ENCODE measurements at regions not wholly inside any gene's neighbourhood (a gene's known extent, or its start where the extent isn't known, plus 50 kb on each side); places are given as distances from the start of the nearest gene placed in this dataset.

DNA sequence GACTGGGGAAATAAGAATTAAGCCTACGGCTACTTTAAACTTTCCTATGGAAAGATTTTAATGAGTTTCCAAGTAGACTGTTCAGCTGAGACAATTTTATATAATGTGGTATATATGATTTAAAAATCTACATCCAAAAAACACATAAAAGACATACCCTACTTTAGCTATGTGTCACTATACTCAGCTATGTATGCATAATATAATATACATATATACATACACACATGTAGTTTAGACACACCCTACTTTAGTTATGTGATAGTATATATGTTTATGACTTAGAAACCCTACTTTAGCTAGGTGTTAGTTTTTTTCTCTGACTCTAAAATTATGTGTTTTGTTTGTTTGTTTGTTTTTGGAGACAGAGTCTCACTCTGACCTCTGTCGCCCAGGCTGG is 100.5 kb upstream of the DAB2 start:
- no peak for DNase-seq

DNA sequence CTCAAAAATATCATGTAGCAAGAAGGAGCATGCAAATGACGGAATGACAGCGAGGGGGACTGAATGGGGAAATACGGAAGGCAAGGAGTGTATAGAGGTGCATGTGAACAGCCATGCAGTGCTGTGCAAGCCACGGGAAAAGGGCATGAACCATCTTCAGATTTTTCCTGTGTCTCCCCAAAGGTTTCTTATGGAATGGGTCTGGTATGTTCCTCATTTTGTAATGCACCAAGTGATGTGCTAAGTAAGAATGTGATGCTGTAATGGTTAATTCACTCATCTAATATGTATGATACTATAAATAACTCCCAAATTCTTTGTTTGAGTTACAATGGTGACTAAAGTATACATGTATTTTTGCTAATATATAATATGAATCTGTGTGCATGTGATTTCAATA is 99.0 kb upstream of the DAB2 start:
- no peak for DNase-seq

DNA sequence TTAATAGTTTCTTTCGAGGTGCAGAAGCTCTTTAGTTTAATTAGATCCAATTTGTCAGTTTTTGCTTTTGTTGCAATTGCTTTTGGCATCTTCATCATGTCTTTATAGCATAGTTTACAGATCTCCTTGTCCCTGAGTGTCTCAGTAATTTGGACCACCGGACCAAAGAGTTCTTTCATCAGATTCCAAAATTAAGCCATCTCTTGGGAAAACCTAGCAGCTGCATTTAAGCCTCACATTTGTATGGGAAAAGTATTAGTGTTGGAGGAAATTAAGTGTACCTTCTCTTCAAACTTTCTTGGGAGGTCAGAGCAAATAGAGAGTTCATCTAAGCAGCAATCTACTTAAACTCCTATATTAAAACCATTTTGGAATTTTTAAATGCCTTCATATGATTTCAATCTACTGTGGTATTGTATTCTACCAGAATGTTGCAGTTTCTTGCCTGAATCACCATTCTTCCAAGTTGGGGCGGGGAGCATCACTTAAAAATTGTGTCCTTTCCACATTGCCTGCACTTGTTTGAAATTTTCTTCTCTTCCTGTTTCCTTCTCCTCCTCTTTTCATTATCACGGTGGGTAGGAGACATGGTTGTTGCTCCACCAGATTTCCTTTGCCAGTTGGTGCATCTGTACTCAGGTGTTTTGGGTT is 97.3 kb upstream of the DAB2 start:
- no peak for DNase-seq

DNA sequence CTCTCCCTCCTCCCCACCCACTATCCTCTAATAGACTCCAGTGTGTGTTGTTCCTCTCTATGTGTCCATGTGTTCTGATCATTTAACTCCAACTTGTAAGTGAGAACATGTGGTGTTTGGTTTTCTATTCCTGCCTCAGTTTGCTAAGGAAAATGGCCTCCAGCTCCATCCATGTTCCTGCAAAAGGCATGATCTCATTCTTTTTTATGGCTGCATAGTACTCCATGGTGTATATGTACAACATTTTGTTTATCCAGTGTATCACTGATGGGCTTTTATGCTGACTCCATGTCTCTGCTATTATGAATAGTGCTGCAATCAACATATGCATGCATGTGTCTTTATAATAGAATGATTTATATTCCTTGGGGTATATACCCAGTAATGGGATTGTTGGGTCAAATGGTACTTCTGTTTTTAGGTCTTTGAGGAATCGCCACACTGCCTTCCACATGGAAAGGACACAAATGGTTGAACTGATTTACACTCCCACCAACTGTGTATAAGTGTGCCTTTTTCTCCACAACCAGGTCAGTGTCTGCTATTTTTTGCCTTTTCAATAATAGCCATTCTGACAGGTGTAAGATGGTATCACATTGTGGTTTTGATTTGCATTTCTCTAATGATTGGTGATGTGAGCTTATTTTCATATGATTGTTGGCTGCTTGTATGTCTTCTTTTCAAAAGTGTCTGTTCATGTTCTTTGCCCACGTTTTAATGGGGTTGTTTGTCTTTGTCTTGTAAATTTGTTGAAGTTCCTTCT is 96.5 kb upstream of the DAB2 start:
- DNase-seq: no peak

- peak in 1 of 2 experiments; percentile 36 for DNase-seq
Observed at GRCh38 chr5:39520232-39520572, 95.4 kb upstream of the DAB2 start.

GRCh38 chr5:39519566-39520231 is 94.9 kb upstream of the DAB2 start:
- DNase-seq: no peak

- DNase-seq: no peak
Observed at GRCh38 chr5:39519079-39519478, 94.3 kb upstream of the DAB2 start.

- peak in 1 of 2 experiments; percentile 12 for DNase-seq
Observed at GRCh38 chr5:39518516-39518915, 93.7 kb upstream of the DAB2 start.

GRCh38 chr5:39517800-39518199 is 93.0 kb upstream of the DAB2 start:
- no peak for DNase-seq

DNA sequence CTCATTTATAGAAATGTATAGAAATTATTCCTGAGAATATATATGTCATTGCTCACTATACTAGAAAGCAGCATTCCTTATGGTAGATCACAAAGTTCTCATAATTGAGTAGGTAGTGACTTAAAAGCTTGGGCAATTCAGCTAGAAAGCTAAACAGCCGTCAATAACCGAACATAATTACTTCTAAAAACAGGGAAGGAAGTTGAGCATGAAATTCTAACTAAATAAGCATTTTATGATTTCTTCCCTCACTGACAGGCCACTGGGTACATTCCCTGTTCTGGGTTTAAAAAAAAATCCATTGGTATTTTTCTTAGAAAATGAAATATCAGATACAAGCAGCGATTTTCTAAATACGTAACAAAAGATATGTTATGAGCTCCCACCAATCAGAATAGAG is 91.1 kb upstream of the DAB2 start:
- no peak for DNase-seq

- no peak for DNase-seq
Observed at GRCh38 chr5:39513236-39513635, 88.5 kb upstream of the DAB2 start.

GRCh38 chr5:39506211-39506610 is 81.4 kb upstream of the DAB2 start:
- no peak for DNase-seq

DNA sequence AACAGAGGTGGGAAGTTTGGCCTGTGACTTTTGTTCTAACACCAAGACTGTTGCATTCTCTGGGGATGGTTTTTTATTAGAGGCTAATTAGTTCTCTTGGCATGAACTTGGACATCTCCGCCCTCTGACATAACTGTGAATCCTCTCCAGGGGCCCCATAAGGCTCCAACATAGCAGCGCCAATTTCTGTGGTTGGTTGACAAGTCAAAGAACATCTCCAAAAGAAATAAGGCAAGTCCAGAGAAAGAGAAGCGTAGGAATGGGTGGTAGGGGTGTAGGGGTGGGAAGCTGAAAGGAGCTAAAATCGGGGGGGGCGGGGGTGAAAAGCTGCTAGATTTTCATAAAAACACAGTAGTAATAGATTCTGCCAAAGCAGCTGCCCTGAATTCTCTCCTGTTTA is 81.0 kb upstream of the DAB2 start:
- DNase-seq: no peak

- DNase-seq: no peak
Observed at GRCh38 chr5:39505363-39505762, 80.6 kb upstream of the DAB2 start.

GRCh38 chr5:39503155-39503554 is 78.4 kb upstream of the DAB2 start:
- no peak for DNase-seq

DNA sequence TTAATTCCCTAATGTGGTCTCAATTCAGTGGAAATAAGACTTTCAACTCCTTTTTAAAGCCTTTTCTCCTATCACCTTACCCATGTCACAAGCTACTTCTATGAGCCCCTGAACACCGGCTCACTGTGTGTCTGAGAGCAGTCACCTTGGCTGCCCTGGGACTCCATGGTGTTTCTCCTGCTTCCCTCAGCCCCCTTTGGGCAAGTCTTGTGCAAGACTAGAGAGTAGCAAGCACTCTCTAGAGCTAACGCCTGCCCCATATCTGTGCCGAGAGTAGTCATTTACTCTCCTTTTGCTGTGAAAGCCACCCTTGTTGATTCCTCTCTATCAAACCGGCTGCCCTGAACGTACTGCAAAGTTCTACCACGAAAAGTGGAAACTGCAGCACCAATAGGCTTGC is 77.9 kb upstream of the DAB2 start:
- no peak for DNase-seq

DNA sequence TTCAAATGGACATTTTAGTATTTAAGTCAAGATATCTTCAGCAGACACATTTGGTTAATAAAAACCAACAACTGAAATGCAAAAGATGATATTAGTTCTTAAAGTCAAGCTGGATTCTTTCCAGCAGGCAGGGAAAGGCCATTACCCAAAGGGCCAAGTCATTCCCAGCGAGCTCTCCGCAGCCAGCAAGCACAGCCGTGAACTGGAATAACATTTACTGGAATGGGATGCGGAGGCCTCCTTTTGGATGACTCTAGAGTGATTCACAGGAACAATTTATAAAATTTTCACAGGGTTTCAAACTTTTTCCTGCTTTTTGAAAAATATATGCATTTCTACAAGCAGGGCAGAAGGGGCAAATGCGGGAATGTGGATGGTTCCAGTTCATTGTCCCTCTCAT is 76.6 kb upstream of the DAB2 start:
- no peak for DNase-seq

GRCh38 chr5:39500551-39501175 is 75.9 kb upstream of the DAB2 start:
- no peak for DNase-seq

DNA sequence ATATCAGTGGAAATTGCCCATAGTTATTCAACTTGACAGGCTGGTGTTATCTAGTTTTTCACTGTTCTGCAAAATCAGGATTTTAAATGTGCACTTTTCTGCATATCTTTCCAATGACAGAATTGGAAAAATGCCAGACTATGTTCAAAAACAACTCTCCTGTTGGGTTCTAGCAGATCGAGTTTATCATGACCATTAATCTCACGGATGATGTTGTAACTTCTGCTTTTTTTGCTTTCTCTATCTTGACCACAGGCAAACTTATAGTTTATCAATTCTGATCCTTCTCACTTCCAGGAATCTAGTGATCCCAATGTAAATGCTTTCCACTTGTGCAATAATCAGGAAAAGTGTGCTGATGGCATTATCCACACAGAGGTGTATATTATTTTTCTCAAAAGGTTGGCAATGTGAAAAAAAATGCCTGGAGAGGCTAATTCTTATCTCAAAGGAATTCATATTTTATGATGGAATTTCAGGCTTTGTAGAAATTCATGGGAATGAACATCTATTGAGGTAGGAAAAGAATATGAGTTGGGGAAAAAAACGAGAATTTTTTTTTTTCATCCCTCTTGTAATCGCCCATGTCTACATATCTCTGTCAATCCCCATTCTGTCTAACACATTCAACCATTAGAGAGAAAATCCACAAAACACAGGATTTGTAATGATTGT is 73.6 kb upstream of the DAB2 start:
- no peak for DNase-seq

GRCh38 chr5:39497322-39497721 is 72.5 kb upstream of the DAB2 start:
- DNase-seq: no peak

DNA sequence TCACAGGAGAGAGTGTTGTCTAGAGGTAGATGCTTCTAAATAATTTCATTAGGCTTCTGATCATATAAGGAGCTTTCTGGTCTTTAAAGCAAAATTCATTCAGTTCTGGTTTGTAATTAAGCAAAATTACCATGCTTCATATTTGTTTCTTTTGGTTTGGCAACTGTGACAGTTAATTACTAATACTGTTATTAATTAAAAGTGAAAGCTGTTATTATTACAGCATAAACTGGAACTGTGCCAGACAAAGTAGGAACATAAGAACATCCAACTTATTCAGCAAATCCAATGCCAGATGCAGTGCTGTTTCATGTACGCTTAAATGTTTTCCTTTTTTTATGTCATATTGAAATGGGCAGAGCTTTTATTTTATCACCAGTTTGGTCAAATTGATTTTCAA is 70.4 kb upstream of the DAB2 start:
- DNase-seq: no peak

DNA sequence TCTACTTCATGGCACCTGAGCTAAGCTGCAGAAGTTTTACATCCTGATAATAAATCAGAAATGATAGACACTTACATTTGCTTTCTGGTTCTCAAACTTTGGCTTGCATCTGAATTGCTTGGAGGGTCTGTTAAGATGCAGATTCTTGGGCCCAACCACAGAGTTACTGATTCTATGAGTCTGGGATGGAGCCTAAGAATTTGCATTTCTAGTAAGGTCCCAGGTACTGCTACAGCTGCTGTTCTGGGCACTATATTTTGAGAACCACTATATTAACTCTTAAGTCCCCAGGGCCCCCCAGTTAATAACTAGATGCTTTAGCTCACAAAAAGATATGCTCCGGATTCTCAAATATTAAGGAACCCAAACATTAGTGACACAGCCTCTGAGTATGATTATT is 69.8 kb upstream of the DAB2 start:
- DNase-seq: no peak

DNA sequence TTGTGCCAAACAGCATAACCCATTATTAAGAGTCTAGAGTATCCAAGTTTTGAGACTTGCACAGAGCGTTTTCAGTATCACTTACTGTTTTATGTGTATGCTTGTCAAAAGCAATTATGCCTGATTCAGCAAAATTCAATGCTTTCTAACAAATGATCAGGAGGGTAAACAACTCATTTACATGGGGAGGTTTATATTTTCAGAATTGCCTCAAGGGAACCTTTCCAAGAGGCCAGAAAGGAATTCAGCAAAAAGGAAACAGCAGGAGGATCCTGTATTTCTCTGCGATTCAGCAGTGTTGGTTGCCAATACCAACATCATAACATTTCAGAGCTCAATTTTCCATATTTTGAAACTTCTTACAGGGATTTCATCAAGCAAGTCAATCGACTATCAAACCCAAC is 69.3 kb upstream of the DAB2 start:
- DNase-seq: no peak
